Bronchial epithelial cell (primary cell): ENCODE measurements at regions not wholly inside any gene's neighbourhood (a gene's known extent, or its start where the extent isn't known, plus 50 kb on each side); places are given as distances from the start of the nearest gene placed in this dataset.
"Not testable (repeated sequence)": the region's sequence is repeated elsewhere in the genome, so short reads cannot be mapped to it uniquely, and the experiment has no call there.

Source experiments
- DNase-seq: peaks from one replicate; pipeline ENCODE4 v3.0.0-alpha.2; 2010; ENCODE audit warnings: low read depth
- FAIRE-seq: peaks from 2 replicates; lab custom pipeline; 2011; peaks lifted over from hg19 to GRCh38; lab: Jason Lieb, UNC
- H3K27me3 ChIP-seq: 2 replicates; pipeline ENCODE4 v1.5.1; 2011; ENCODE audit warnings: low read length; ENCODE audit not compliant: control insufficient read depth, insufficient read depth
- H3K36me3 ChIP-seq: 2 replicates; pipeline ENCODE4 v1.5.1; 2011; ENCODE audit warnings: low read length; ENCODE audit not compliant: control insufficient read depth, insufficient read depth
- H3K4me3 ChIP-seq: 2 replicates; pipeline ENCODE4 v1.5.1; 2011; ENCODE audit warnings: mild to moderate bottlenecking, low read depth, low read length, control low read depth
- CTCF ChIP-seq: IDR thresholded peaks from 2 replicates; pipeline ENCODE4 v1.5.1; 2011; ENCODE audit warnings: mild to moderate bottlenecking, moderate library complexity, low read length, control low read depth, inconsistent platforms; ENCODE audit not compliant: insufficient read depth, severe bottlenecking

- Histone ChIP-seq H3K27me3 (no peaks in the 10 kb centered on the region), H3K36me3 (no peaks in the 10 kb centered on the region), H3K4me3 (no peak overlapping the region)
- TF ChIP-seq CTCF = no peak
- FAIRE-seq = no peak
- DNase-seq = peak; percentile 27
Observed at GRCh38 chr2:107717661-107718060, 109.0 kb upstream of the RGPD4 start.

GRCh38 chr2:107719141-107719540, 107.6 kb upstream of the RGPD4 start:
- no peaks in the 10 kb centered on the region for H3K27me3 ChIP-seq
- FAIRE-seq = no peak

GRCh38 chr2:107719836-107720235, 106.9 kb upstream of the RGPD4 start:
- H3K27me3 ChIP-seq = no peaks in the 10 kb centered on the region
- H3K36me3 ChIP-seq = no peaks in the 10 kb centered on the region
- FAIRE-seq = no peak
- DNase-seq = no peak
- TF ChIP-seq CTCF = no peak
- no peak overlapping the region for H3K4me3 ChIP-seq

More at GRCh38 chr2:107719141-107719540, 107.6 kb upstream of the RGPD4 start:
- no peak overlapping the region for H3K4me3 ChIP-seq
- TF ChIP-seq CTCF = no peak
- no peaks in the 10 kb centered on the region for H3K36me3 ChIP-seq
- no peak for DNase-seq

GRCh38 chr2:107721178-107721577, 105.5 kb upstream of the RGPD4 start:
- no peak for FAIRE-seq

GRCh38 chr2:107721586-107721985, 105.1 kb upstream of the RGPD4 start:
- Histone ChIP-seq H3K4me3 (no peak overlapping the region), H3K36me3 (no peaks in the 10 kb centered on the region), H3K27me3 (no peaks in the 10 kb centered on the region)
- FAIRE-seq (no peak), DNase-seq (peak; percentile 25)
- TF ChIP-seq CTCF = no peak

More at GRCh38 chr2:107721178-107721577, 105.5 kb upstream of the RGPD4 start:
- DNase-seq = peak; percentile 77
- TF ChIP-seq CTCF = no peak
- Histone ChIP-seq H3K27me3 (no peaks in the 10 kb centered on the region), H3K4me3 (no peak overlapping the region), H3K36me3 (no peaks in the 10 kb centered on the region)

GRCh38 chr2:107725824-107726223, 100.9 kb upstream of the RGPD4 start:
- DNase-seq = not testable (repeated sequence)

More at GRCh38 chr2:107725824-107726223, 100.9 kb upstream of the RGPD4 start:
- H3K4me3 ChIP-seq, FAIRE-seq, H3K36me3 ChIP-seq, H3K27me3 ChIP-seq: not testable (repeated sequence)
